22Rv1 (cell line): ENCODE measurements at regions not wholly inside any gene's neighbourhood (a gene's known extent, or its start where the extent isn't known, plus 50 kb on each side); places are given as distances from the start of the nearest gene placed in this dataset.

Source experiments
- H3K27ac ChIP-seq: fragments of 450-650 bp; 2 replicates; pipeline ENCODE4 v1.5.1; 2017
- ZFX ChIP-seq: fragments of 450-650 bp; IDR thresholded peaks from 2 replicates; pipeline ENCODE4 v1.6.1; 2017; ENCODE audit warnings: antibody characterized with exemption, borderline replicate concordance
- TF ChIP-seq, protein P1 (sequence below): fragments of 450-650 bp; IDR thresholded peaks from 2 replicates; pipeline ENCODE4 v1.5.1; 2017; ENCODE audit warnings: mild to moderate bottlenecking

DNA sequence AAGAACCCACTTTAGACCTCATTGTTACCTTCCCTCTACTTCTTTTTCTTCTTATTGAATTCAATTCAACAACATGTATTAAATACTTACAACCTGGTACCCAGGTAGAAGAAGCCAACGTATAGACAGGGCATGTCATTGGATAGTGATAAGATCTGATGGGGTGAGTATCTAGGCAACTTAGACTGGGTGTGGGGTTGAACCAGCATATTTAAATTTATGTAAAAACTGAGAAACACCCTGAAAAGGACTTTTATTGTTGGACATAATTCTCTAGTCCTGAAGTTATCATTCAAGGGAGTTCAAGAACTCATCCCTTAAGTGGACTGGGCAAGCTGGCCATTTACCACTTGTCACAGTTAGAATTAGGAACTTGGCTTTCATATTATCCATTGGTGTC lies 139.2 kb downstream of the ZIC5 start:
- H3K27ac ChIP-seq: peak overlapping the region; percentile 69
- no peak for TF ChIP-seq ZFX
- TF ChIP-seq, protein P1, sequence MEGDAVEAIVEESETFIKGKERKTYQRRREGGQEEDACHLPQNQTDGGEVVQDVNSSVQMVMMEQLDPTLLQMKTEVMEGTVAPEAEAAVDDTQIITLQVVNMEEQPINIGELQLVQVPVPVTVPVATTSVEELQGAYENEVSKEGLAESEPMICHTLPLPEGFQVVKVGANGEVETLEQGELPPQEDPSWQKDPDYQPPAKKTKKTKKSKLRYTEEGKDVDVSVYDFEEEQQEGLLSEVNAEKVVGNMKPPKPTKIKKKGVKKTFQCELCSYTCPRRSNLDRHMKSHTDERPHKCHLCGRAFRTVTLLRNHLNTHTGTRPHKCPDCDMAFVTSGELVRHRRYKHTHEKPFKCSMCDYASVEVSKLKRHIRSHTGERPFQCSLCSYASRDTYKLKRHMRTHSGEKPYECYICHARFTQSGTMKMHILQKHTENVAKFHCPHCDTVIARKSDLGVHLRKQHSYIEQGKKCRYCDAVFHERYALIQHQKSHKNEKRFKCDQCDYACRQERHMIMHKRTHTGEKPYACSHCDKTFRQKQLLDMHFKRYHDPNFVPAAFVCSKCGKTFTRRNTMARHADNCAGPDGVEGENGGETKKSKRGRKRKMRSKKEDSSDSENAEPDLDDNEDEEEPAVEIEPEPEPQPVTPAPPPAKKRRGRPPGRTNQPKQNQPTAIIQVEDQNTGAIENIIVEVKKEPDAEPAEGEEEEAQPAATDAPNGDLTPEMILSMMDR: no peak

DNA sequence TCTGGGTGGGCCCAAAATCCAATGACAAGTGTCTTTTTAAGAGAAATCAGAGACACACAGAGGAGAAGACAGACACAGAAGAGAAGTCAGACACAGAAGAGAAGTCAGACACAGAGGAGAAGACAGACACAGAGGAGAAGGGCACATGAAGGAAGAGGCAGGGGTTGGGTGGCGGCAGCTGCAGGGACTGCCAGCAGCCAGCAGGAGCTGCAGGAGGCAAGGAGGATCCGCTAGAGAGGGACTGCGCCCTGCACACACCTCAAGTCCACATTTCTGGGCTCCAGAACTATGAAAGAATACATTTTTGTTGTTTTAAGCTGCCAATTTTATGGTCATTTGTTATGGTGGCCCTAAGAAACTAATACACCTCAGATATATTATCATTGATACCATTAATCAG lies 140.6 kb downstream of the ZIC5 start:
- TF ChIP-seq, protein P1: no peak
- TF ChIP-seq ZFX: no peak
- peak overlapping the region; percentile 69 for H3K27ac ChIP-seq

DNA sequence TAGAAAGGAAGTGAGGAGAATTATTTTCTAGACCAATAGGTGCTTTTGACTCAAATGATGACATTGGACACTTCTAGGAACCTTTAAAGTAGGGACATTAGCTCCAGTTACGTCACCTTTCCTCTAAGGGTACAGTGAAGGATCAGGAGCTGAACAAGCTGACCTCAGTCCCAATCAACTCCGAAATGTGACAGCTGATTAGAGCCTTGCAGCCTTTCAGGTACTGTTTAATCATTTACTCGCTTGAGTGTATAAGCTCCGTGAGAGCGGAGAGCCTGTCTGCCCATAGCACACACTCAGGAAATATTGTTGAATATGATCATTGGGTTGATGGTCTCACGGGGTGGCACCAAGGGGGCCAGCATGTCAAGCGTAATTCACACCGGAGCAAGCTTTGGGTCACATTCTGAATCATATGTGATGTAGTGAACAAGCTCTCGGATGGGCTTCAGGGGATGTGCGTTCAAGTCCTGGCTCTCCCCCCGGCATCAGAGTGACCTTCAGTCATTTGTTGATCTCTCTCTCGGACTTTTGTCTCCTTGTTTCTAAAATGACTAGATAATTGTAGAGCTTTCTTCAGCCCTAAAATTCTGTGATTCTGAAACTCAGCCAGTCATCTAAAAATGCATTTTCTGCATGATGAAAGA lies 141.9 kb downstream of the ZIC5 start:
- TF ChIP-seq ZFX: no peak
- TF ChIP-seq, protein P1: no peak
- peak overlapping the region; percentile 69; the same call in 1 of the 2 replicates for H3K27ac ChIP-seq

DNA sequence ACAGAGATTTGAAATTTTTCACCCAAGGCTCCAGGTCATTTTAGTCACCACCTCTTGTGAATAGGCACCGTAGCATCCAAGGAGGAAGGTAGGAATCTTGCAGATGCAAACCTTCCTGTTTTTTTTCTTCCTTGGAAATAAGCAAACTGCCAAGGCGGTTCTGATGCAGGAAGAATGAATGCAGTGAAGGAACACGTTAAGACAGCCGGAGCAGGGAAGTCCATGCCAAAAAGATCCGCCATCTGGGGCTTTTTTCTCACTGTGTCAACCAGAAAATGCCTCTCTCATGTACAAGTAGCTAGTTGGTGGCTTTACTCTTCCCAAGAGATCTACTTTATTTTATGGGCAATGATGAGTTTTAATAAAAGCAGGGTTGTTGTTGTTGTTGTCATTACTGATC lies 142.4 kb downstream of the ZIC5 start:
- TF ChIP-seq, protein P1: no peak
- no peak for TF ChIP-seq ZFX
- 0 out of 2 replicates have a peak overlapping the region, but pooled peaks have one; percentile 69 for H3K27ac ChIP-seq

DNA sequence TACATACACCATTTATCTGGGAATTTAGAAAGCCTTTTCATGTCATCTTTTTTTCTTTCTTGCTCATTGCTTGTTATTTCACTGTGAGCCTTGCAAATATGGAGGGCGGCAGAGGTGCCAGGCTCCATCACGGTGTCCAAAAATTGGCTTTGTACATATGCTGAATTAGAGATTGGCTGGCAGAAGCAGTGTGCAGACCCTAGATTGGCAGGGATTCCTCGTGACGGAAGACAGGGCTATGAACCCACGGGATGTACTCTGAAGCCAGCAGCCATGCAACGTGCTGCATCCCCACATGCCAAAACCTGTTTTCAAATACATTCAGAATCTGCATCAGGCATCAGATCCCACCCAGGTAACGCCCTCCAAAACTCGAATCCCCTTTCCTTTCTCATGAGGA lies 142.8 kb downstream of the ZIC5 start:
- no peak overlapping the region for H3K27ac ChIP-seq
- TF ChIP-seq, protein P1: no peak
- no peak for TF ChIP-seq ZFX

DNA sequence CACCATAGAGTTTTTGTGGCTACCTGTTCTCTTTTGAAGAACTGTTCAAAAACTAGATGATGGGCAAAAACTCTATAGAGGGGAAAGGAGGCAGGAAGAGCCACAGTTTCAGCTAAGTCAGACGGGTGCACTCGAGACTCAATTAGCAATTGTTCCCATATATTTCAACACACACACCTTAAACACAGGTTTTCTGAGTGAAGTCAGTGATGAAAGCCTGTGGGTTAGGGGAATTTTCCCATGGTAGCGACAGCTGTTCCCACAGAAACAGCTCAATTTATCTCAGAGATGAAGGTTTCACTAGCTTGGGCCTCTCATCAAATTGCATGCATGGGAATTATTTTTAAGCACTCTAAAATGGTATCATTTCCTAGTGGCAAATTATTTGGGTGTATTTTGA lies 143.4 kb downstream of the ZIC5 start:
- TF ChIP-seq, protein P1: no peak
- no peak for TF ChIP-seq ZFX
- no peak overlapping the region for H3K27ac ChIP-seq

DNA sequence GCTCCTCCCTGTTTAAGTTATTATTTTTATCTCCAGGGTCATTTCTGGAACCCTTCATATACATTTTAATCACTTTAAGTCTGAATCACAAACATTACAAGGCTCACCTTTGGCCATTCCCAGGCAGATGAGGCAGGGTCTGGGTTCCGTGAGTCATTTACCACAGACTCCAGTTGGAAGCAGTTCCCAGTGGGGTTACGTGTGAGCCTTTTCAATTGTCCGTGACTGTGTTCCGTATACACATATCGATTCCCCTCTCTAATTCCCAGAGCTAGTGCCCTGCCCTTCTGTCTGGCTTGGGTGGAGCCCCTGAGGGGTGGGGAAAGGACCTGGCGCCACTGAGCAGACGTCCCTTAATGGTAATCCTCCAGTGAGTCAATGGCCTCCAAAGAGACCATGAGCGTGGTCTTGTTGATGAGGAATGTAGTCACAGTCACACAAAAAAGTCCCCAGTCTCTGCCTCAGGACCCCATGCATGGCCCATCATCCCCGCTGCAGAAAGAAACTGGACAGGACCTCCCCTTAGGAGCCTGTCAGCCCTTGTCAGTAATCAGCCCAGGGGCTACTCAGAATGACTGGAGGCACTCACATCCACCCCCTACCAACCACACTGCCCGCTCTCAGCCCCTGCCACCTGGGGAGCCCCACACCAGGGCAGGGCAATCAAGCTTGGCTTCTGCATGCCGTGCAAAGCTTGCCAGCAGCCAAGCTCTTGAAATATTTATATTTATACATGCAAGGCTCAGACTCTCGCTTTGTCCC lies 144.4 kb downstream of the ZIC5 start:
- no peak for TF ChIP-seq ZFX
- no peak overlapping the region for H3K27ac ChIP-seq

DNA sequence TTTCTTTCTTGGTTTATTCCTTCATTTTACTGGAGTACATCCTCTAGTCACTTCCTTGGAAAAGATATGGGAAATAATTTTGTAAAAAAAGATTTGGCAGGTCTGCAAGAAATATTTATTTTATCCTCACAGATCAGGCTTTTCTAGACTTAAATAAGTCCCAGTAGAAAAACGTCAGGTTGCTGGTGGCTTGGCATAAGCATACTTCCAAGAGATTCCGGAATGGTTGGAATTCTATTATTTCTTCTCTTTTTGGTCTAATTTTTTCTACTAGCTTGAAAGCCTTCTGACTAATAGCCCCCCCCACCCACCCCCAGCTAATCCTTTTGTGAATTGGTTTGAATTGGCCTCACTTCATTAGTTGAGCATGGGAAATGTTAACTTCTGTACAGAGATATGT lies 147.6 kb downstream of the ZIC5 start:
- H3K27ac ChIP-seq: peak overlapping the region; percentile 93
- TF ChIP-seq, protein P1: no peak
- no peak for TF ChIP-seq ZFX
